Tibial nerve (tissue), 4 donors: ENCODE measurements at regions not wholly inside any gene's neighbourhood (a gene's known extent, or its start where the extent isn't known, plus 50 kb on each side); places are given as distances from the start of the nearest gene placed in this dataset.

Source experiments
- CTCF ChIP-seq, 5 experiments: fragments of 200-600 bp in 3 of 5; fragments of 450-650 bp in 2 of 5; sonication (generic) in 3 of 5; IDR thresholded peaks; one replicate each; pipeline ENCODE4 v1.5.1; 2016 to 2019; ENCODE audit warnings: antibody characterized with exemption in 5 of 5, mild to moderate bottlenecking in 3 of 5, moderate library complexity in 2 of 5
- EP300 ChIP-seq, 2 donors: sonication (generic); formaldehyde crosslinking; IDR thresholded peaks; one replicate each; pipeline ENCODE4 v1.6.1; 2017; ENCODE audit warnings: antibody characterized with exemption in 2 of 2, mild to moderate bottlenecking in 1 of 2
- POLR2A ChIP-seq, 2 donors: fragments of 450-650 bp; IDR thresholded peaks; one replicate each; pipeline ENCODE4 v1.6.1; 2017; ENCODE audit warnings: antibody characterized with exemption in 2 of 2, mild to moderate bottlenecking in 2 of 2, moderate library complexity in 2 of 2

- TF ChIP-seq CTCF (IDR thresholded peaks at IDR 0.05) (no peak), POLR2A (IDR thresholded peaks at IDR 0.05) (no peak), EP300 (IDR thresholded peaks at IDR 0.05) (no peak)
Measured at GRCh38 chr2:185417111-185417510, 321.5 kb upstream of the FSIP2 start.
